Activated naive CD4-positive, alpha-beta T cell treated with anti-CD3 and anti-CD28 coated beads, Interleukin-2, amount 50 U/mL, for 24 hours (primary cell): ENCODE measurements at regions not wholly inside any gene's neighbourhood (a gene's known extent, or its start where the extent isn't known, plus 50 kb on each side); places are given as distances from the start of the nearest gene placed in this dataset.

ENCODE experiments used
- H3K27ac Mint-ChIP-seq: one replicate; pipeline ENCODE4 v1.8.0; 2021; ENCODE audit warnings: mild to moderate bottlenecking, mixed read lengths
- H3K27me3 Mint-ChIP-seq: one replicate; pipeline ENCODE4 v1.8.0; 2021; ENCODE audit warnings: mixed read lengths
- H3K36me3 Mint-ChIP-seq: one replicate; pipeline ENCODE4 v1.8.0; 2021; ENCODE audit warnings: mixed read lengths
- H3K4me1 Mint-ChIP-seq: one replicate; pipeline ENCODE4 v1.8.0; 2021; ENCODE audit warnings: mixed read lengths
- H3K4me3 Mint-ChIP-seq: one replicate; pipeline ENCODE4 v1.8.0; 2021; ENCODE audit warnings: mild to moderate bottlenecking, mixed read lengths
- H3K9me3 Mint-ChIP-seq: one replicate; pipeline ENCODE4 v1.8.0; 2021; ENCODE audit warnings: mixed read lengths

GRCh38 chr12:131615326-131616042 lies 95.4 kb upstream of the SFSWAP start:
- Mint-ChIP-seq H3K27ac (no peak overlapping the region), H3K27me3 (no peaks in the 10 kb centered on the region), H3K4me1 (no peaks in the 10 kb centered on the region), H3K9me3 (no peaks in the 10 kb centered on the region), H3K36me3 (no peaks in the 10 kb centered on the region), H3K4me3 (no peak overlapping the region)

- H3K27ac Mint-ChIP-seq: no peak overlapping the region
Observed at GRCh38 chr12:131616043-131616700, 94.7 kb upstream of the SFSWAP start.

GRCh38 chr12:131616738-131617137 lies 94.2 kb upstream of the SFSWAP start:
- no peaks in the 10 kb centered on the region for H3K27me3 Mint-ChIP-seq
- no peaks in the 10 kb centered on the region for H3K4me1 Mint-ChIP-seq
- no peaks in the 10 kb centered on the region for H3K36me3 Mint-ChIP-seq
- no peak overlapping the region for H3K27ac Mint-ChIP-seq
- no peaks in the 10 kb centered on the region for H3K9me3 Mint-ChIP-seq
- H3K4me3 Mint-ChIP-seq: no peak overlapping the region

More at GRCh38 chr12:131616043-131616700, 94.7 kb upstream of the SFSWAP start:
- no peak overlapping the region for H3K4me3 Mint-ChIP-seq
- H3K27me3 Mint-ChIP-seq: no peaks in the 10 kb centered on the region
- no peaks in the 10 kb centered on the region for H3K9me3 Mint-ChIP-seq
- no peaks in the 10 kb centered on the region for H3K4me1 Mint-ChIP-seq
- H3K36me3 Mint-ChIP-seq: no peaks in the 10 kb centered on the region

- Mint-ChIP-seq H3K4me3 (no peak overlapping the region), H3K27ac (no peak overlapping the region), H3K4me1 (no peaks in the 10 kb centered on the region), H3K9me3 (no peaks in the 10 kb centered on the region), H3K36me3 (no peaks in the 10 kb centered on the region), H3K27me3 (no peaks in the 10 kb centered on the region)
Observed at GRCh38 chr12:131617179-131617578, 93.7 kb upstream of the SFSWAP start.

- Mint-ChIP-seq H3K9me3 (no peaks in the 10 kb centered on the region), H3K4me3 (no peak overlapping the region), H3K4me1 (no peaks in the 10 kb centered on the region), H3K27me3 (no peaks in the 10 kb centered on the region), H3K27ac (no peak overlapping the region), H3K36me3 (no peaks in the 10 kb centered on the region)
Observed at GRCh38 chr12:131617596-131618302, 93.1 kb upstream of the SFSWAP start.

GRCh38 chr12:131618303-131618658 lies 92.6 kb upstream of the SFSWAP start:
- Mint-ChIP-seq H3K9me3 (no peaks in the 10 kb centered on the region), H3K27ac (no peak overlapping the region), H3K27me3 (no peaks in the 10 kb centered on the region), H3K4me1 (no peaks in the 10 kb centered on the region), H3K36me3 (no peaks in the 10 kb centered on the region), H3K4me3 (no peak overlapping the region)

- H3K4me1 Mint-ChIP-seq: no peaks in the 10 kb centered on the region
- no peaks in the 10 kb centered on the region for H3K27me3 Mint-ChIP-seq
- H3K4me3 Mint-ChIP-seq: no peak overlapping the region
- H3K27ac Mint-ChIP-seq: no peak overlapping the region
- H3K9me3 Mint-ChIP-seq: no peaks in the 10 kb centered on the region
- H3K36me3 Mint-ChIP-seq: no peaks in the 10 kb centered on the region
Observed at GRCh38 chr12:131618701-131619100, 92.2 kb upstream of the SFSWAP start.

GRCh38 chr12:131619106-131619642 lies 91.7 kb upstream of the SFSWAP start:
- H3K9me3 Mint-ChIP-seq: no peaks in the 10 kb centered on the region
- H3K27ac Mint-ChIP-seq: no peak overlapping the region
- H3K4me1 Mint-ChIP-seq: no peaks in the 10 kb centered on the region
- no peak overlapping the region for H3K4me3 Mint-ChIP-seq
- H3K36me3 Mint-ChIP-seq: no peaks in the 10 kb centered on the region
- H3K27me3 Mint-ChIP-seq: no peaks in the 10 kb centered on the region

GRCh38 chr12:131619736-131620506 lies 91.0 kb upstream of the SFSWAP start:
- no peaks in the 10 kb centered on the region for H3K27me3 Mint-ChIP-seq
- no peaks in the 10 kb centered on the region for H3K4me1 Mint-ChIP-seq
- no peaks in the 10 kb centered on the region for H3K9me3 Mint-ChIP-seq
- H3K27ac Mint-ChIP-seq: no peak overlapping the region
- no peak overlapping the region for H3K4me3 Mint-ChIP-seq
- no peaks in the 10 kb centered on the region for H3K36me3 Mint-ChIP-seq

- Mint-ChIP-seq H3K9me3 (no peaks in the 10 kb centered on the region), H3K4me1 (peaks cover under 1% of the 10 kb centered on the region), H3K27me3 (no peaks in the 10 kb centered on the region), H3K36me3 (no peaks in the 10 kb centered on the region), H3K27ac (no peak overlapping the region), H3K4me3 (no peak overlapping the region)
Observed at GRCh38 chr12:131620520-131620919, 90.4 kb upstream of the SFSWAP start.

GRCh38 chr12:131620946-131621681 lies 89.8 kb upstream of the SFSWAP start:
- H3K27me3 Mint-ChIP-seq: no peaks in the 10 kb centered on the region
- H3K4me1 Mint-ChIP-seq: peaks cover 4% of the 10 kb centered on the region
- H3K36me3 Mint-ChIP-seq: no peaks in the 10 kb centered on the region
- no peaks in the 10 kb centered on the region for H3K9me3 Mint-ChIP-seq
- no peak overlapping the region for H3K27ac Mint-ChIP-seq
- no peak overlapping the region for H3K4me3 Mint-ChIP-seq

GRCh38 chr12:131621701-131622421 lies 89.0 kb upstream of the SFSWAP start:
- no peak overlapping the region for H3K27ac Mint-ChIP-seq
- no peaks in the 10 kb centered on the region for H3K27me3 Mint-ChIP-seq
- H3K36me3 Mint-ChIP-seq: no peaks in the 10 kb centered on the region
- no peak overlapping the region for H3K4me3 Mint-ChIP-seq
- H3K4me1 Mint-ChIP-seq: peaks cover 7% of the 10 kb centered on the region
- H3K9me3 Mint-ChIP-seq: no peaks in the 10 kb centered on the region

- H3K4me3 Mint-ChIP-seq: no peak overlapping the region
- no peaks in the 10 kb centered on the region for H3K9me3 Mint-ChIP-seq
- H3K4me1 Mint-ChIP-seq: peaks cover 7% of the 10 kb centered on the region
- no peaks in the 10 kb centered on the region for H3K36me3 Mint-ChIP-seq
- H3K27ac Mint-ChIP-seq: no peak overlapping the region
- no peaks in the 10 kb centered on the region for H3K27me3 Mint-ChIP-seq
Observed at GRCh38 chr12:131622422-131622955, 88.4 kb upstream of the SFSWAP start.
